Amygdala (tissue), 56 donors: ENCODE measurements at regions not wholly inside any gene's neighbourhood (a gene's known extent, or its start where the extent isn't known, plus 50 kb on each side); places are given as distances from the start of the nearest gene placed in this dataset.

Experiments used
- DNase-seq, 56 donors: peaks; one replicate each; lab custom pipeline; 2025; lab: John Stamatoyannopoulos, UW

- peak in 3 of 56 donors; percentile 7 to 38 (median 10) for DNase-seq
These were observed 160.9 kb downstream of the ADAMTS15 start for GRCh38 chr11:130609121-130610035.

- no peak for DNase-seq
These were observed 163.4 kb downstream of the ADAMTS15 start for GRCh38 chr11:130611791-130612251.

DNA sequence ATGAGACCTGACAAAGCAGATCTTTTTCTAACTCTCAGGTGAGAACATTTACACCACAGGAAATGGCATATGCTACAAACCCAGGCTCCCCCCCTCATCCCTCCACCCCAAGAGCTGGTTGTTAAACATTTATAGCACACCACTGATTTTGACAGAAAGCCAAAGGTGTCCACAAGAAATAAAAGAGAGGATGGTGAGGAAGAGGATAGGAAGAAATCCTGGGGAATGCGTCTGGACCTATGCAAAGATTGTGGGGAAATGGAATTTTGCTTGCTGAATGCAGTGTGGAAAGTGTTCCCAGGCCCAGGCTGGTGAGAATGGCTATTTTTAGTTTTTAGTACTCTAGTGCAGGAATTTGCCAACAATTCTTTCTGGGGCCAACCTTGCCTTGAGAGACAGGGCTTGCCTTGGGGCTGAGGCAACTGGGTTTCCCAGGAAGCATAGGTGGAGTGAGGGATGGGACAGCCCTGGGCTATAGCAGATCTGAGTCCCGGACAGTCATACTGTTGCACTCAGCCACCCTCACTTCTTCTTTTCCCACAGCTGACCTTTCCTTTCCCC lies 163.9 kb downstream of the ADAMTS15 start:
- no peak for DNase-seq

GRCh38 chr11:130613396-130613795 lies 165.0 kb downstream of the ADAMTS15 start:
- DNase-seq: no peak

DNA sequence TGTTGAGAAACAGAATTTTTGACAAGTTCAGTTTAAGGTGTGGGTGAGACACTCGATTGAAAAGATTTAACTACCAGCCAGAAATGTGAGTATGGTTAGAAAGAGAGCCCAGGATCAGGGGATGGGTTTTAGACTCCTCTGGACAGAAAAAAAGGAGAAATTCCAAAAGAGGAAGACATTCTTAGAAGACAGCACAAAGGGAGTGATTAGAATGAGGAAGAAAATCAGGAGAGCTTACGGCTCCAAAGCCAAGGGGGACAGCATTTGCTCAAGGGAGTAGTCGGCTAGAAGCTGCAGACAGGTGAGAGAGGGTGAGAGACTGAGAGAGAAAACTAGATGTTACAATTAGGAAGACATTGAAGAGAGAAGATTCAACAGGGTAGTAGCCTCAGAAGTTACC lies 166.1 kb downstream of the ADAMTS15 start:
- DNase-seq: no peak

DNA sequence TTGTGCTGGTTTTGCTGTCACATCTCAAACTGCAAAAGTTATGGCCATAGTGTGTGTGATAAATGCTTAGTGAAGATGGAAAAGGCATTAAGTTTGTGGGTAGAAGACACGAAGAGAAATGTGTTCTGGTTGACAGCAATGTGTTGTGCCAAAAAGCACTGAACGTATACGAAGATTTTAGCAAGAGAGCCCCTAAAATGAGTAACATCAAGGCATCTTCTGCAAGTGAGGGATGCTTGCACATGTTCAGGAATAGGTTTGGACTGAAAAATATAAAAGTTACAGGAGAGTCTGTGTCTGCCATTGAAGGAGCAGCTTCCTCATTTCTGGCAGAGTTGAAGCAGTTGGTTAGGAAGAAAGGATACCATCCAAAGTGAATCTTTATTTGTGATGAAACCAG lies 167.1 kb downstream of the ADAMTS15 start:
- DNase-seq: no peak

DNA sequence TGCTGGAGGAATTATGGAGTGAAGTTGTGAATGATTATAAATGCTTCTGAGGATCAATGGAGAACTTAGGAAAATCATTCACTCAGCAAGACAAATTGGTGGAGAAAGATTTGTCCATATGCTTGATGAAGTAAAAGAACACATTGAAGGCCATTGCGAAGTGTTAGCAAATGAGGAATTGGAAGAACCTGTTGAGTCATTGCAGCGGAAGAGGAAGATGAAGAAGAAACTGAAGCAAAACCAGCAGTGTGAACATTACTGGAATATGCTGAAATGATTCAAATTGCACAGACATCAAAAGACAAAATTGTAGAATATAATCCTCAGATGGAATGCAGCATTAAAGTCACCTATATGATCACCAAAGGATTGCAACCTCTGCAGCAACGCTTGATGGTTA lies 168.1 kb downstream of the ADAMTS15 start:
- DNase-seq: no peak

GRCh38 chr11:130617001-130617400 lies 168.6 kb downstream of the ADAMTS15 start:
- no peak for DNase-seq

DNA sequence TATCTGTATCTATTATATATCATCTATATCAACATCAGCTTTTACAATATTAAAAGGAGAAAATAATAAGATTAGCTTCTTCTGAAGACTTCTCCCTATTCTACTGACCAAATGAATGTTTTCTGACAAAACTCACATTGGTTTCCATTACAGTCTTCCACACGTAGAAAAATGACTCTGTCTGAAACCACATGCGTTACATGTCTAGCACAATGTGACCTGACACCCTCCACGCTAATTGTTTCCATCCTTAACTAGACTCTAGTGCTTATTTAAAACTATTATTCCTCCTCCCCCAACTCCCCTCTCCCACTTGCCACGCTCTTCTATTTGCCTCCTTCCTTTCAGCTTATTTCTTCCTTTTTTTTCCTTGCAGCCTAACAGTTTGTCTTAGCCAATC lies 172.1 kb downstream of the ADAMTS15 start:
- no peak for DNase-seq

DNA sequence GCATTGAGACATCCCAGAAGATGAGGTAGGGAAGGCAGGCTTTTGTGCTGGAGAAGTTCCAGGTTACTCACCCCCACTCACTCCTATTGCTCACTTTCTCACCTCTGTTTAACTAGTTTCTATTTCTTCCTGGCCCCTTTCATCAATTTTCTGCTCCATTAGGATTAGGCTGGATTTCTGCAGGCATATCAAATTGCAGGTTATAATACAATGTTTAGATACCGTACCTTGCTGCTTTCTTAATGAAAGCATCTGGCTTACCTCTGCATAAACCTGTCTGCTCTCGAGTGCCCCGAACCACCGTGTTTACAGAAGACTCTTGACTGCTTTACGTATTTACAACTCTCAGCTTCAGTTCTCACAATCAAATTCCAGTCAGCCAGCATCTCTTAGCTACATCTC lies 173.7 kb downstream of the ADAMTS15 start:
- DNase-seq: no peak

DNA sequence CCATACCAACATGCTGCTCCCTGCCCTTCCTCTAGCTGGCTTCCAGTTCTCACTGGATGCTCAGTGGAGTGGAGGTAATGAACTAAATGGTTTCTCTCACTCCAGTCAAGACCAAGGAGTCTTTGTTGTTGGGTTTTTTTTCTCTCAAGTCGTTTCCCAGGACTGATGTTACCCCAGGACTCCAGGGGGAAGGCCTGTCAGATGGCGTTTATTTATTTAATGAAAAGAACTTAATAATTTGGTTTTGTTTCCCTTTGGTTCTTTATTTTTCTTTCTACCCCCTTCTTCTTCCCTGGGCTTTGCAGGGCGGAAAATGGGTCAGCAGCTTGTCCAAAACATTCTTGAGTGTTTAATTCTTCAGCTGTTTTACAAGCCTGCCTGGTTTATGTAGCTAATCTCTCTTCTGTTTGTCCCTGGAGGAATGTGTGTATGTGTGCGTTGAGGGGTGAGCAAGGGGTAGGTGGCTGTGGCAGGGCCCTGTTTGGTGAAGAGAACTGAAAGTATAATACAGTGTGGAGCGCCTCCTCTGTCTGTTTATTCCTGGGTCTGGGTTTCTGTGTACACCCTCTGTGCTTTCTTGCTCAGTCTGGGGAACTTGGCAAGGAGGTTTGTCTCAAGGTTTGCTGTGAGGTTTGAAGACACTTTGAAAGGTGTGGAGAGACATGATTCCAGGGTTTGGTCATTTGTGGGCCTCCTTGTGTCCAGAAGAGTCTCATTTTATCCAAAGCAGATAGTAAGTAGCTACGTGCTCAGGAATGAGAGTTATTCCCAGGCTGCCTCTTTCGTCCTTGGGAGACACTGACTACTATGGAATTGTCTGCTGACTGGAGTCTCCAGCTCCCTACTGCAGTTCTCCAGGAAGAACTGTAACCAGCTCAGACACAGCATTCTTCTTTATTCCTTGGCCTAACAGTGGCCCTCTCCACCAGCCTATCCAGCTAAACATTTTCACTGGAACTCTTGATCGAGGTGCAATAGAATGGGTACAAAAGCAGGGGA lies 175.5 kb downstream of the ADAMTS15 start:
- DNase-seq: no peak

DNA sequence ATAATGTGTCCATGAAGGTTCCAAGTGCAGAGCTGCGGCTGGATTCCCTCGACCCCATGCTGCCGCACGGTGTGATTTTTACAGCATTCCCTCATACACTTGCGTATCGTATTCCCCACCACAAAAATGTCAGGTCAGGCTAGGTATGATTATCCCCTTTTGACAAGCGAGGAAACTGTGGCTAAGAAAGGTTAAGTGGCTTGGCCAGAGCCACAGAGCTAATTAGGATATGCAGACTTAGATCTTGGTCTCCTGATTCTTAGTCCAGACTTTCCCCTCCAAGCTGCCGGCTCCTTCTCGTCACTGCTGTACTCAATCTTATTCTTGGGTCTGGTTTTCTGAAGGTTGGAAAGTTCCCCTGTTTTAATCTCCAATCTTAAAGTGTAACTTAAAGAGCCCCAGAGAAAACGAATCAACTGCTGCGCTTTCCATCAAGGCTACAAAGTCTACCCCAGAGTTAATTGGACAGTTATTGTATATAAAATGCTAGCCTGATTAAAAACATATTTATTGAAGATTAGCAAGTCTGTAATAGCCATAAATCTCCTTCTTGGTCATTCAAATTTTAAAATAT lies 176.6 kb downstream of the ADAMTS15 start:
- DNase-seq: no peak

- peak in 6 of 56 donors; percentile 8 to 35 (median 18) for DNase-seq
These were observed 177.3 kb downstream of the ADAMTS15 start for GRCh38 chr11:130625578-130626306.

DNA sequence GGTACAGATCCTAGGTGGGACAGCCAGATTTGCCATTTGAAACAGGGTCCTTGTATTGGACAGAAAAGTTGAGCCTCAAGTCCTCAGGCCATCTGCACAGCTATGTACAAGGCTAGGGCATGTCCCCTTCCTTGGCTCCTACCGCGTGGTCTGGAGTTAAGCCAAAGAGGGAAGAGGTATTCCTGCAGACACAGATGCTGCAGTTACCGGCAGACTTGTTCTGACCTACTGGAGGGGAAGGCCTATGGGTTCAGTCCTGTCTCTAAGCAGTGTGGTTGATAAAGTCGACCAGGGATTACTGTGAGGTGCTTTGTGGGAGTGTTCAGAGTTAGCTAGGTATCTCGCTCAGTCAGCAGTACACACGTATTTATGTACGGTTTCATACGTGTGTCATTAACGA lies 180.6 kb downstream of the ADAMTS15 start:
- DNase-seq: no peak

DNA sequence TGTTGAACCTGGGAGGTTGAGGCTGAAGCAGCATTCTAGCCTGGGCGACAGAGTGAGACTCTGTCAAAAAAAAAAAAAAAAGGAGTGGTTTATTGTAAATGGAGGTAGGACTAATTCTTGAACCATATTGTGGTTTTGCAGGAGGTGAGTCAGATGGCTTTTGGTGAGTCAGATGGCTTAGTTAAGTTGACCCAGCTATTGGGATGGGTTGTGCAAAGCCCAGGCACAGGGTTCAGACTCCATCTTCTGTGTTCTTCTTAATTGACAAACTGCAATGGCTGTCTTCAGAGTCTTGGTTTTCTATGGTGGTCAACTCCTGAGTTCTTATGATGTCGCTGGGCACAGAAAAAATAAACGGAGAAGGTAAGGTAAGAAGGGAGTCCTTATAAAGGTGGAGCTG lies 182.7 kb downstream of the ADAMTS15 start:
- DNase-seq: no peak

DNA sequence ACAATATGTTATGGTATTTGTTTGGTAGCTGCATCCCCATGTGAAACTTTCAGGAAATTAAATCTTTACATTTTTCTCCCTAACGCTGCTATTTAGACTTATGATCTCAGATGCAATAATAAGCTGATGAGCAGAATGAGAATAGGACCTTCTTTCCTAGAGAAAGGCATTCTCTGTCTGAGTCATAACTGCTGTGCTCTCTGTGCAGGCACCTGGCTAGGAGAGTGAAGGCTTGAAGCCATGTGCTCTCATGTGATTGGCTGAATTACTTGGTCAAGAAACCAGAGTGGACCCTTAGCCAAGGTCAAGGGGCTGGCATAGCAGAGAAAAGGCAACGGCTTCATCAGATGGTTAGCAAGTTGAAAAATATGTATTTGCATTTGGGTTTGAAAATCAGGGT lies 185.0 kb downstream of the ADAMTS15 start:
- no peak for DNase-seq

GRCh38 chr11:130634186-130634585 lies 185.7 kb downstream of the ADAMTS15 start:
- no peak for DNase-seq

DNA sequence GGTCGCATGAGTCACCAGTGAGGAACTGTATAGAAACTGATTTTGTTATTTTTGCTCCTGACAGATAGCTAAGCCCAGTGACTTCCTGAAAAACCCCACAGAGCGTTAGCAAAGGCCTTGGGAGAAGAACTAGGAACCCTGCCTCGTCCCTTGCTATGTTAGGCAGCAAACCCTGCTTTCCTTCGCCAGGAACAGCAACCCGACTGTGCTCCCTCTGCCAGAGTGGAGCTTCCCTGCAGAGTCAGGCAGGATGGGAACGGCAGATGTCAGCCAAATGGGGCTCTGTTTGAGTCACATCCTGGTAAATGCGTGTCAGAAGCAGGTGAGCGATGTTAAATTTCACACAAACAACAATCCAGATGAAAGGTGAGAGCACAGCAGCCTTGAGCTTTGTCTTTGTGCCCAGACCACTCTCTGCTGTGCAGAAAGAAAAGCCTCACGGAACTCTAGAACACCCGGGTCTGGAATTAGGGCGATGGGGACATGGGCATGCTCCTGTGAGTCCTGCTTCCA lies 186.6 kb downstream of the ADAMTS15 start:
- DNase-seq: no peak

DNA sequence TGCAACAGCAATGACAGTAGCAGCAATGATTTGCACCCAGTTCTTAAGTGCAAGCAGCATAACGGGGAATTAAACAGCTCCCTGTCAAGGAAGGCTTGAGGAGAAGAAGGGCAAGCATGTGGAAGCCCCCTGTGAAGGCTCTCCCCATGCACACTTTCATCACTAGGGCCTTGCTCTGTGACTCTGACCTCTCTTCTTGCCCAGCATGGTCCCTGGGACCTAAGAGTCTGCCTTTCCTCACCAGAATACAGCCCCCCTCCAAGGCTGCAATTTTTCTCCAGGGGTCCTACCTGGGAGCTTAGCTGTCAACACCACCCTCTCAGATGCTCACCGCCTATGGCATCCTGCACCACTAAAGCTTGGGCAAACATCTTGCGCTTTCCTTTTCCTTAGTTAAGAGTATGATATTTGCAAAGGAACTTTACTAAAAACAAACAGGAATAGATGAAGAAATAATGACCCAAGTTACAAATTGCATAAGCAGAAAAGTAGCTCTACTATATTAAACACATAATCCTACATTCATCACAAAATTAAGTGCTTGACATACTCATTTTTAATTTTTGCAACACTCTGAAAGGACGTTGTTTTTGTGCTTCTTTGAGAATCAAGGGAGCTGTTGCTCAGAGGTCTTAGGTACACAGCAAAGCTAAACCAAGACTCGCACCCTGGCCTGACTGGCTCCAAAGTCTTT lies 187.6 kb downstream of the ADAMTS15 start:
- DNase-seq: no peak
